GM12878 (cell line): ENCODE measurements at regions not wholly inside any gene's neighbourhood (a gene's known extent, or its start where the extent isn't known, plus 50 kb on each side); places are given as distances from the start of the nearest gene placed in this dataset.

Experiments
- HDAC6 ChIP-seq: fragments of 200-600 bp; sonication (generic); IDR thresholded peaks from one replicate; pipeline ENCODE4 v1.8.0; 2017; ENCODE audit warnings: antibody characterized with exemption; ENCODE audit not compliant: unreplicated experiment
- LARP7 ChIP-seq: fragments of 450-650 bp; IDR thresholded peaks from 2 replicates; pipeline ENCODE4 v1.6.1; 2017; ENCODE audit warnings: mild to moderate bottlenecking
- POU2F2 ChIP-seq: IDR thresholded peaks from 3 replicates; pipeline ENCODE4 v1.6.1; 2011; ENCODE audit warnings: low read depth, mild to moderate bottlenecking, low read length, borderline replicate concordance
- RAD51 ChIP-seq: fragments of 450-650 bp; IDR thresholded peaks from 2 replicates; pipeline ENCODE4 v1.6.1; 2016; ENCODE audit warnings: moderate library complexity, mild to moderate bottlenecking, inconsistent platforms
- RCOR1 ChIP-seq: conservative IDR thresholded peaks from 2 replicates; pipeline ENCODE4 v1.6.1; 2012; ENCODE audit warnings: low read depth, low read length, improper control_type of control experiment
- TF ChIP-seq, protein P1 (sequence below): fragments of 450-650 bp; IDR thresholded peaks from 2 replicates; pipeline ENCODE4 v1.6.1; 2017; ENCODE audit warnings: mild to moderate bottlenecking, moderate library complexity
- TF ChIP-seq, protein P2 (sequence below): fragments of 450-650 bp; conservative IDR thresholded peaks from 2 replicates; pipeline ENCODE4 v1.6.1; 2017; ENCODE audit warnings: mild to moderate bottlenecking, moderate library complexity
- TF ChIP-seq, protein P3 (sequence below): fragments of 450-650 bp; formaldehyde crosslinking; IDR thresholded peaks from 2 replicates; pipeline ENCODE4 v1.4.0; 2022; ENCODE audit warnings: mild to moderate bottlenecking, moderate library complexity
- TF ChIP-seq, protein P4 (sequence below): fragments of 450-650 bp; formaldehyde crosslinking; IDR thresholded peaks from 2 replicates; pipeline ENCODE4 v1.4.0; 2020; ENCODE audit warnings: mild to moderate bottlenecking, moderate library complexity

DNA sequence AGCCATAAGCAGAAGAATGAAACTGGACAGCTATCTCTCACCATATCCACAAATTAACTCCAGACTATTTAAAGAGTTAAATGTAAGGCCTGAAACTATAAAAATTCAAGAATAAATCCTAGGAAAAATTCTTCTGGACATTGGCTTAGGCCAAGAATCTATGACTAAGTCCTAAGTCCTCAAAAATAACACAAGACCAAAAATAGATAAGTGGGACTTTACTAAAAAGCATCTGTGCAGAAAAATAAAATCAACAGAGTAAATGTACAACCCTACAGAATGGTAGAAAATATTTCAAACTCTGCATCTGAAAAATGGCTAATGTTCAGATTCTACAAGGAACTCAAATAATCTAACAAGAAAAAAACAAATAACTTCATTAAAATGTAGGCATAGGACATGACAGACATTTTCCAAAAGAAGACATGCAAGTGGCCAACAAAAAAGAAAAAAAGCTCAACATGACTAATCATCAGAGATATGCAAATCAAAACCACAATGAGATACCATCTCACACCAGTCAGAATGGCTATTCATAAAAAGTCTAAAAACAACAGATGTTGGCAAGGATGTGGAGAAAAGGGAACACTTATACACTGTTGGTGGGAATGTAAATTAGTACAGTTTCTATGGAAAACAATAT is 61.0 kb upstream of the PPFIA2 start (continued):
- TF ChIP-seq, protein P1, sequence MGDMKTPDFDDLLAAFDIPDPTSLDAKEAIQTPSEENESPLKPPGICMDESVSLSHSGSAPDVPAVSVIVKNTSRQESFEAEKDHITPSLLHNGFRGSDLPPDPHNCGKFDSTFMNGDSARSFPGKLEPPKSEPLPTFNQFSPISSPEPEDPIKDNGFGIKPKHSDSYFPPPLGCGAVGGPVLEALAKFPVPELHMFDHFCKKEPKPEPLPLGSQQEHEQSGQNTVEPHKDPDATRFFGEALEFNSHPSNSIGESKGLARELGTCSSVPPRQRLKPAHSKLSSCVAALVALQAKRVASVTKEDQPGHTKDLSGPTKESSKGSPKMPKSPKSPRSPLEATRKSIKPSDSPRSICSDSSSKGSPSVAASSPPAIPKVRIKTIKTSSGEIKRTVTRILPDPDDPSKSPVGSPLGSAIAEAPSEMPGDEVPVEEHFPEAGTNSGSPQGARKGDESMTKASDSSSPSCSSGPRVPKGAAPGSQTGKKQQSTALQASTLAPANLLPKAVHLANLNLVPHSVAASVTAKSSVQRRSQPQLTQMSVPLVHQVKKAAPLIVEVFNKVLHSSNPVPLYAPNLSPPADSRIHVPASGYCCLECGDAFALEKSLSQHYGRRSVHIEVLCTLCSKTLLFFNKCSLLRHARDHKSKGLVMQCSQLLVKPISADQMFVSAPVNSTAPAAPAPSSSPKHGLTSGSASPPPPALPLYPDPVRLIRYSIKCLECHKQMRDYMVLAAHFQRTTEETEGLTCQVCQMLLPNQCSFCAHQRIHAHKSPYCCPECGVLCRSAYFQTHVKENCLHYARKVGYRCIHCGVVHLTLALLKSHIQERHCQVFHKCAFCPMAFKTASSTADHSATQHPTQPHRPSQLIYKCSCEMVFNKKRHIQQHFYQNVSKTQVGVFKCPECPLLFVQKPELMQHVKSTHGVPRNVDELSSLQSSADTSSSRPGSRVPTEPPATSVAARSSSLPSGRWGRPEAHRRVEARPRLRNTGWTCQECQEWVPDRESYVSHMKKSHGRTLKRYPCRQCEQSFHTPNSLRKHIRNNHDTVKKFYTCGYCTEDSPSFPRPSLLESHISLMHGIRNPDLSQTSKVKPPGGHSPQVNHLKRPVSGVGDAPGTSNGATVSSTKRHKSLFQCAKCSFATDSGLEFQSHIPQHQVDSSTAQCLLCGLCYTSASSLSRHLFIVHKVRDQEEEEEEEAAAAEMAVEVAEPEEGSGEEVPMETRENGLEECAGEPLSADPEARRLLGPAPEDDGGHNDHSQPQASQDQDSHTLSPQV: no peak
- TF ChIP-seq RAD51: no peak
- TF ChIP-seq, protein P2, sequence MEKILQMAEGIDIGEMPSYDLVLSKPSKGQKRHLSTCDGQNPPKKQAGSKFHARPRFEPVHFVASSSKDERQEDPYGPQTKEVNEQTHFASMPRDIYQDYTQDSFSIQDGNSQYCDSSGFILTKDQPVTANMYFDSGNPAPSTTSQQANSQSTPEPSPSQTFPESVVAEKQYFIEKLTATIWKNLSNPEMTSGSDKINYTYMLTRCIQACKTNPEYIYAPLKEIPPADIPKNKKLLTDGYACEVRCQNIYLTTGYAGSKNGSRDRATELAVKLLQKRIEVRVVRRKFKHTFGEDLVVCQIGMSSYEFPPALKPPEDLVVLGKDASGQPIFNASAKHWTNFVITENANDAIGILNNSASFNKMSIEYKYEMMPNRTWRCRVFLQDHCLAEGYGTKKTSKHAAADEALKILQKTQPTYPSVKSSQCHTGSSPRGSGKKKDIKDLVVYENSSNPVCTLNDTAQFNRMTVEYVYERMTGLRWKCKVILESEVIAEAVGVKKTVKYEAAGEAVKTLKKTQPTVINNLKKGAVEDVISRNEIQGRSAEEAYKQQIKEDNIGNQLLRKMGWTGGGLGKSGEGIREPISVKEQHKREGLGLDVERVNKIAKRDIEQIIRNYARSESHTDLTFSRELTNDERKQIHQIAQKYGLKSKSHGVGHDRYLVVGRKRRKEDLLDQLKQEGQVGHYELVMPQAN: no peak
- TF ChIP-seq, protein P3, sequence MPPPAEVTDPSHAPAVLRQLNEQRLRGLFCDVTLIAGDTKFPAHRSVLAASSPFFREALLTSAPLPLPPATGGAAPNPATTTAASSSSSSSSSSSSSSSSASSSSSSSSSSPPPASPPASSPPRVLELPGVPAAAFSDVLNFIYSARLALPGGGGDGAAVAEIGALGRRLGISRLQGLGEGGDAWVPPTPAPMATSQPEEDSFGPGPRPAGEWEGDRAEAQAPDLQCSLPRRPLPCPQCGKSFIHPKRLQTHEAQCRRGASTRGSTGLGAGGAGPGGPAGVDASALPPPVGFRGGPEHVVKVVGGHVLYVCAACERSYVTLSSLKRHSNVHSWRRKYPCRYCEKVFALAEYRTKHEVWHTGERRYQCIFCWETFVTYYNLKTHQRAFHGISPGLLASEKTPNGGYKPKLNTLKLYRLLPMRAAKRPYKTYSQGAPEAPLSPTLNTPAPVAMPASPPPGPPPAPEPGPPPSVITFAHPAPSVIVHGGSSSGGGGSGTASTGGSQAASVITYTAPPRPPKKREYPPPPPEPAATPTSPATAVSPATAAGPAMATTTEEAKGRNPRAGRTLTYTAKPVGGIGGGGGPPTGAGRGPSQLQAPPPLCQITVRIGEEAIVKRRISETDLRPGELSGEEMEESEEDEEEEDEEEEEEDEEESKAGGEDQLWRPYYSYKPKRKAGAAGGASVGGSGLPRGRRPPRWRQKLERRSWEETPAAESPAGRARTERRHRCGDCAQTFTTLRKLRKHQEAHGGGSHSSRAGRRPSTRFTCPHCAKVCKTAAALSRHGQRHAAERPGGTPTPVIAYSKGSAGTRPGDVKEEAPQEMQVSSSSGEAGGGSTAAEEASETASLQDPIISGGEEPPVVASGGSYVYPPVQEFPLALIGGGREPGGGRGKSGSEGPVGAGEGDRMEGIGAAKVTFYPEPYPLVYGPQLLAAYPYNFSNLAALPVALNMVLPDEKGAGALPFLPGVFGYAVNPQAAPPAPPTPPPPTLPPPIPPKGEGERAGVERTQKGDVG (CRISPR knock-in tag): no peak
- TF ChIP-seq, protein P4, sequence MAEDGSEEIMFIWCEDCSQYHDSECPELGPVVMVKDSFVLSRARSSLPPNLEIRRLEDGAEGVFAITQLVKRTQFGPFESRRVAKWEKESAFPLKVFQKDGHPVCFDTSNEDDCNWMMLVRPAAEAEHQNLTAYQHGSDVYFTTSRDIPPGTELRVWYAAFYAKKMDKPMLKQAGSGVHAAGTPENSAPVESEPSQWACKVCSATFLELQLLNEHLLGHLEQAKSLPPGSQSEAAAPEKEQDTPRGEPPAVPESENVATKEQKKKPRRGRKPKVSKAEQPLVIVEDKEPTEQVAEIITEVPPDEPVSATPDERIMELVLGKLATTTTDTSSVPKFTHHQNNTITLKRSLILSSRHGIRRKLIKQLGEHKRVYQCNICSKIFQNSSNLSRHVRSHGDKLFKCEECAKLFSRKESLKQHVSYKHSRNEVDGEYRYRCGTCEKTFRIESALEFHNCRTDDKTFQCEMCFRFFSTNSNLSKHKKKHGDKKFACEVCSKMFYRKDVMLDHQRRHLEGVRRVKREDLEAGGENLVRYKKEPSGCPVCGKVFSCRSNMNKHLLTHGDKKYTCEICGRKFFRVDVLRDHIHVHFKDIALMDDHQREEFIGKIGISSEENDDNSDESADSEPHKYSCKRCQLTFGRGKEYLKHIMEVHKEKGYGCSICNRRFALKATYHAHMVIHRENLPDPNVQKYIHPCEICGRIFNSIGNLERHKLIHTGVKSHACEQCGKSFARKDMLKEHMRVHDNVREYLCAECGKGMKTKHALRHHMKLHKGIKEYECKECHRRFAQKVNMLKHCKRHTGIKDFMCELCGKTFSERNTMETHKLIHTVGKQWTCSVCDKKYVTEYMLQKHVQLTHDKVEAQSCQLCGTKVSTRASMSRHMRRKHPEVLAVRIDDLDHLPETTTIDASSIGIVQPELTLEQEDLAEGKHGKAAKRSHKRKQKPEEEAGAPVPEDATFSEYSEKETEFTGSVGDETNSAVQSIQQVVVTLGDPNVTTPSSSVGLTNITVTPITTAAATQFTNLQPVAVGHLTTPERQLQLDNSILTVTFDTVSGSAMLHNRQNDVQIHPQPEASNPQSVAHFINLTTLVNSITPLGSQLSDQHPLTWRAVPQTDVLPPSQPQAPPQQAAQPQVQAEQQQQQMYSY: no peak
- TF ChIP-seq HDAC6: no peak
- no peak for TF ChIP-seq POU2F2
- no peak for TF ChIP-seq RCOR1
- TF ChIP-seq LARP7: no peak
